Left ventricle myocardium inferior (tissue), 1 donor: ENCODE measurements at regions not wholly inside any gene's neighbourhood (a gene's known extent, or its start where the extent isn't known, plus 50 kb on each side); places are given as distances from the start of the nearest gene placed in this dataset.

Experiments
- DNase-seq: peaks from one replicate; pipeline ENCODE4 v3.0.0-alpha.2; 2020
- H3K27ac ChIP-seq: fragments of 200-600 bp; replicated peaks from 2 replicates; pipeline ENCODE4 v1.8.0; 2021
- H3K27me3 ChIP-seq: fragments of 200-600 bp; 2 replicates; pipeline ENCODE4 v1.8.0; 2021; ENCODE audit warnings: low read depth
- H3K36me3 ChIP-seq: fragments of 200-600 bp; 2 replicates; pipeline ENCODE4 v1.8.0; 2021
- H3K4me1 ChIP-seq: fragments of 200-600 bp; 2 replicates; pipeline ENCODE4 v1.8.0; 2021
- H3K4me3 ChIP-seq: fragments of 200-600 bp; 2 replicates; pipeline ENCODE4 v1.8.0; 2021; ENCODE audit warnings: mild to moderate bottlenecking, moderate library complexity
- H3K9me3 ChIP-seq: fragments of 200-600 bp; replicated peaks from 2 replicates; pipeline ENCODE4 v1.8.0; 2021
- CTCF ChIP-seq: fragments of 200-600 bp; IDR thresholded peaks from 2 replicates; pipeline ENCODE4 v1.8.0; 2021; ENCODE audit warnings: antibody characterized with exemption, mild to moderate bottlenecking, borderline replicate concordance
- intact Hi-C: fragments of 100-400 bp; cut with micrococcal nuclease; formaldehyde crosslinking; loops from one replicate; pipeline ENCODE4 v1.11.0; 2022
- donor health status: DM: no; HTN: yes; CAD: no; lungs with severe emphysema.

GRCh38 chr2:153222231-153223165 is 256.1 kb downstream of the RPRM start:
- TF ChIP-seq CTCF, result no peak
- H3K36me3 ChIP-seq, result no peaks in the 10 kb centered on the region
- no peak for DNase-seq
- no peaks in the 10 kb centered on the region for H3K27me3 ChIP-seq
- peaks cover 38% of the 10 kb centered on the region for H3K9me3 ChIP-seq
- H3K27ac ChIP-seq, result no peak overlapping the region
- no peak overlapping the region for H3K4me3 ChIP-seq
- no peaks in the 10 kb centered on the region for H3K4me1 ChIP-seq
- intact Hi-C loops, result no loop called here

- Histone ChIP-seq H3K27ac (no peak overlapping the region), H3K9me3 (peaks cover 31% of the 10 kb centered on the region), H3K4me3 (no peak overlapping the region), H3K36me3 (no peaks in the 10 kb centered on the region), H3K4me1 (no peaks in the 10 kb centered on the region), H3K27me3 (no peaks in the 10 kb centered on the region)
- no peak for DNase-seq
- intact Hi-C loops, result no loop called here
- TF ChIP-seq CTCF, result no peak
Measured at GRCh38 chr2:153221506-153221905, 257.1 kb downstream of the RPRM start.

GRCh38 chr2:153221087-153221486 is 257.5 kb downstream of the RPRM start:
- Histone ChIP-seq H3K36me3 (no peaks in the 10 kb centered on the region), H3K27ac (no peak overlapping the region), H3K27me3 (no peaks in the 10 kb centered on the region), H3K4me1 (no peaks in the 10 kb centered on the region), H3K4me3 (no peak overlapping the region), H3K9me3 (peaks cover 26% of the 10 kb centered on the region)
- no peak for DNase-seq
- TF ChIP-seq CTCF, result no peak
- intact Hi-C loops, result no loop called here

- H3K9me3 ChIP-seq, result peaks cover 4% of the 10 kb centered on the region
- no peak for TF ChIP-seq CTCF
- no peak for DNase-seq
- H3K27me3 ChIP-seq, result no peaks in the 10 kb centered on the region
- no peak overlapping the region for H3K4me3 ChIP-seq
- intact Hi-C loops, result no loop called here
- no peaks in the 10 kb centered on the region for H3K36me3 ChIP-seq
- no peaks in the 10 kb centered on the region for H3K4me1 ChIP-seq
- no peak overlapping the region for H3K27ac ChIP-seq
Measured at GRCh38 chr2:153218851-153219250, 259.7 kb downstream of the RPRM start.

GRCh38 chr2:153214337-153214736 is 264.2 kb downstream of the RPRM start:
- Histone ChIP-seq H3K27ac (no peak overlapping the region), H3K9me3 (no peaks in the 10 kb centered on the region), H3K36me3 (no peaks in the 10 kb centered on the region), H3K4me1 (no peaks in the 10 kb centered on the region), H3K27me3 (no peaks in the 10 kb centered on the region), H3K4me3 (no peak overlapping the region)
- no peak for DNase-seq
- TF ChIP-seq CTCF, result no peak
- intact Hi-C loops, result no loop called here
